Endothelial cell (in vitro differentiated cells): ENCODE measurements at regions not wholly inside any gene's neighbourhood (a gene's known extent, or its start where the extent isn't known, plus 50 kb on each side); places are given as distances from the start of the nearest gene placed in this dataset.
A peak's percentile ranks its signal among the peaks of the same experiment; 100 is the strongest.

Experiments used
- DNase-seq: peaks from one replicate; pipeline ENCODE4 v3.0.0; 2021; ENCODE audit warnings: low spot score
- H3K27ac Mint-ChIP-seq: one replicate; pipeline ENCODE4 v1.8.0; 2021; ENCODE audit warnings: mixed read lengths, inconsistent platforms; ENCODE audit not compliant: unreplicated experiment
- H3K27me3 Mint-ChIP-seq: one replicate; pipeline ENCODE4 v1.8.0; 2021; ENCODE audit warnings: mild to moderate bottlenecking, moderate library complexity, mixed read lengths, inconsistent platforms; ENCODE audit not compliant: unreplicated experiment
- H3K36me3 Mint-ChIP-seq: one replicate; pipeline ENCODE4 v1.8.0; 2021; ENCODE audit warnings: mild to moderate bottlenecking, low read depth, mixed read lengths, inconsistent platforms; ENCODE audit not compliant: unreplicated experiment
- H3K4me1 Mint-ChIP-seq: one replicate; pipeline ENCODE4 v1.8.0; 2021; ENCODE audit warnings: mild to moderate bottlenecking, mixed read lengths, inconsistent platforms; ENCODE audit not compliant: unreplicated experiment
- H3K4me3 Mint-ChIP-seq: one replicate; pipeline ENCODE4 v1.8.0; 2021; ENCODE audit warnings: mild to moderate bottlenecking, mixed read lengths, inconsistent platforms; ENCODE audit not compliant: unreplicated experiment
- H3K9me3 Mint-ChIP-seq: one replicate; pipeline ENCODE4 v1.8.0; 2021; ENCODE audit warnings: mixed read lengths, inconsistent platforms; ENCODE audit not compliant: unreplicated experiment
- CTCF ChIP-seq: fragments of 200-600 bp; sonication (generic); IDR thresholded peaks from one replicate; pipeline ENCODE4 v1.5.0; 2021; ENCODE audit warnings: antibody characterized with exemption; ENCODE audit not compliant: unreplicated experiment

DNA sequence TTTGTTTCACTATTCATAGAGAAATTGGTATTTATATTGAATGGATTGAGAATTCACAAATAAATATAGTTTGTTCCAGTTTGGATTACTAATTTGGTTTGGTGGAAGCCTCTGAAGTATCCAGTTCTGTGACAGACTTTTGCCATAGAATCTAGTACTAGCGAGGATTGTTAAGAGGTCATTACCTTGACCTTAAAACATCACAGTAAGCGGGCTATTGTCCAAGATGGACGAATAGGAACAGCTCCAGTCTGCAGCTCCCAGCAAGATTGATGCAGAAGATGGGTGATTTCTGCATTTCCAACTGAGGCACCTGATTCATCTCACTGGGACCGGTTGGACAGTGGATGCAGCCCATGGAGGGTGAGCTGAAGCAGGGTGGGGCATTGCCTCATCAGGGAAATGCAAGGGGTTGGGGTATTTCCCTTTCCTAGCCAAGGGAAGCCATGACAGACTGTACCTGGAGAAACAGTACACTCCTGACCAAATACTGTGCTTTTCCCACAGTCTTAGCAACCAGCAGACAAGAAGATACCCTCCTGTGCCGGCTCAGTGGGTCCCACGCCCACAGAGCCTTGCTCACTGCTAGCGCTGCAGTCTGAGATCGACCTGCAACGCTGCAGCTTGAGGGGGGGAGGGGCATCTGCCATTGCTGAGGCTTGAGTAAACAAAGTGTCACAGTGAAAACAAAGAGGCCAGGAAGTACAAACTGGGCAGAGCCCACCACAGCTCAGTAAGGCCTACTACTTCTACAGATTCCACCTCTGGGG is 66.4 kb upstream of the NEDD9 start:
- Mint-ChIP-seq H3K27ac (no peak overlapping the region), H3K27me3 (peaks cover 2% of the 10 kb centered on the region), H3K36me3 (peaks cover 5% of the 10 kb centered on the region), H3K4me1 (peaks cover 12% of the 10 kb centered on the region), H3K4me3 (no peak overlapping the region), H3K9me3 (peaks cover 4% of the 10 kb centered on the region)
- no peak for TF ChIP-seq CTCF
- DNase-seq = peak; percentile 10

DNA sequence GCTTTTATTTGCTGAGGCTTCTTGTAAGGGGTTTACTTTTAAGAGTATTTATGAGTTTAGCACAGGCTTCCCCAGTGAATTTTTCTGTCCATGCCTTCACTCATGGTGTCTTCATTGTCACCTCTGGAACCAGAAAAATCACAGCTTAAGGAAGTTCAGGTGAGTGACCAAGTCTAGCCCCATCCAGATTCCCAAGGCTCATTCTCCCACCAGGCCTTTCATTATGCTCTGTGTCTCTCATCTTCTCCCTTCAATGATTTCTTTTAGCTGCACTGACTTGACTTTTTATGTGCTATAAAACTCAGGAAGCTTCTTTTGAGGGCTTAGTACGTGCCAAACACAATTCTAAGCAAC is 64.9 kb upstream of the NEDD9 start:
- H3K4me1 Mint-ChIP-seq = peaks cover 12% of the 10 kb centered on the region
- H3K9me3 Mint-ChIP-seq = peaks cover 4% of the 10 kb centered on the region
- H3K36me3 Mint-ChIP-seq = peaks cover 5% of the 10 kb centered on the region
- peaks cover 2% of the 10 kb centered on the region for H3K27me3 Mint-ChIP-seq
- no peak for TF ChIP-seq CTCF
- no peak overlapping the region for H3K4me3 Mint-ChIP-seq
- H3K27ac Mint-ChIP-seq = peak overlapping the region; percentile 43
- no peak for DNase-seq

GRCh38 chr6:11296449-11297375 is 64.2 kb upstream of the NEDD9 start:
- TF ChIP-seq CTCF = no peak
- DNase-seq = no peak
- H3K4me1 Mint-ChIP-seq = peaks cover 12% of the 10 kb centered on the region
- peaks cover 5% of the 10 kb centered on the region for H3K36me3 Mint-ChIP-seq
- peaks cover 3% of the 10 kb centered on the region for H3K9me3 Mint-ChIP-seq
- peaks cover 2% of the 10 kb centered on the region for H3K27me3 Mint-ChIP-seq
- H3K27ac Mint-ChIP-seq = no peak overlapping the region
- H3K4me3 Mint-ChIP-seq = no peak overlapping the region

DNA sequence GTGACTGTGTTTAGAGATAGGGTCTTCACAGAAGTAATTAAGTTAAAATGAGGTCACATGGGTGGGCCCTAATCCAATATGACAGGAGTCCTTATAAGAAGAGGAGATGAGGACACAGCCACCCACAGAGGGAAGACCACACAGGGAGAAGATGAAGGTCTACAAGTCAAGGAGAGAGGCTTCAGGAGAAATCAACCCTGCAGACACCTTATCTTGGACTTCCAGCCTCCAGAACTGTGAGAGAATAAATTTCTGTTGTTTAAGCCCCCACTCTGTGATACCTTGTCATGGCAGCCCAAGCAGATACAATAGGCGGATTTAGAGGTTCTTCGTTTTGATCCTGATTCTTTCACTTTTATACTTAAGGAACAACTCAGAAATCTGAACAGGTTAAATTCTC is 63.5 kb upstream of the NEDD9 start:
- no peak overlapping the region for H3K4me3 Mint-ChIP-seq

More for the DNA sequence above, 63.5 kb upstream of the NEDD9 start:
- Mint-ChIP-seq H3K9me3 (no peaks in the 10 kb centered on the region), H3K27ac (no peak overlapping the region), H3K36me3 (peaks cover 5% of the 10 kb centered on the region), H3K27me3 (peaks cover 2% of the 10 kb centered on the region), H3K4me1 (peaks cover 12% of the 10 kb centered on the region)
- no peak for TF ChIP-seq CTCF
- DNase-seq = no peak
